Tibial artery (tissue), 4 donors: ENCODE measurements at regions not wholly inside any gene's neighbourhood (a gene's known extent, or its start where the extent isn't known, plus 50 kb on each side); places are given as distances from the start of the nearest gene placed in this dataset.

Experiments
- DNase-seq, 2 donors: peaks; one replicate each; pipeline ENCODE4 v3.0.0-alpha.2; 2019
- H3K27ac ChIP-seq, 2 donors: fragments of 200-600 bp; sonication (generic) in 1 of 2; 1 replicate in 1 of 2; 2 replicates in 1 of 2; pipeline ENCODE4 v1.5.1; 2018 to 2019; ENCODE audit warnings: mild to moderate bottlenecking in 1 of 2
- H3K27me3 ChIP-seq, 2 donors: fragments of 200-600 bp; sonication (generic) in 1 of 2; one replicate each; pipeline versions ENCODE4 v1.5.1 to v1.6.0; 2016 to 2019
- H3K36me3 ChIP-seq, 3 donors: fragments of 200-600 bp; sonication (generic) in 2 of 3; one replicate each; pipeline ENCODE4 v1.5.1; 2016 to 2019; ENCODE audit warnings: mild to moderate bottlenecking in 2 of 3
- H3K4me1 ChIP-seq, 4 donors: fragments of 200-600 bp; sonication (generic) in 2 of 4; 1 replicate in 3 of 4; 2 replicates in 1 of 4; pipeline ENCODE4 v1.5.1; 2016 to 2019
- H3K4me3 ChIP-seq, 2 donors: fragments of 200-600 bp; sonication (generic) in 1 of 2; 1 replicate in 1 of 2; 2 replicates in 1 of 2; pipeline ENCODE4 v1.5.1; 2018 to 2019; ENCODE audit warnings: mild to moderate bottlenecking in 2 of 2
- H3K9me3 ChIP-seq, 3 donors: fragments of 200-600 bp; sonication (generic) in 1 of 3; one replicate each; pipeline ENCODE4 v1.5.1; 2016 to 2019
- CTCF ChIP-seq, 2 experiments: fragments of 200-600 bp in 1 of 2; fragments of 450-650 bp in 1 of 2; IDR thresholded peaks; one replicate each; pipeline ENCODE4 v1.5.1; 2017 to 2019; ENCODE audit warnings: antibody characterized with exemption in 2 of 2, mild to moderate bottlenecking in 1 of 2, moderate library complexity in 1 of 2
- intact Hi-C: fragments of 100-400 bp; cut with DNase I; formaldehyde crosslinking; loops from one replicate; pipeline ENCODE4 v1.15.0; 2023; ENCODE audit warnings: low total_unique reads

DNA sequence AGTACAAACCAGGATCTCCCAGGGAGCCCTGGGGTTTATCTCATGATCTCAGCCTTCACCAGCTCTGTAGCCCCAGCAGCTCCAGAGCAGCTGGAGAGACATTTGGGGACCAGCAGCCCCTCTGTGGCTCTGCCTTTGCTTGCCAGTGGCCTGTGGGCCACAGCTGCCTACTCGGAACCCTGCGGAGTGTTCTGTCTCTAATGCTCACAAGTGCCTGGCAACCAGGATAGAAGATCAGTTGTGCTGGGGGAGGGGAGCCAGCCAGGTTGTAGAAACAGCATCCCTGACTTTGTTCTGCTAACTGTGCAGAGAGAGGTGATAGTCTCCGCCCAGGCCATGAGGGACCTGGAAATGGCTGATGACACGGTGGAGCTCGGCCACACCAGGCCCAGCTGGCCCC, 50.9 kb upstream of the KCNJ15 start:
- no peaks in the 10 kb centered on the region for H3K36me3 ChIP-seq
- no peak overlapping the region for H3K27ac ChIP-seq
- intact Hi-C loops, result no loop called here
- no peak for DNase-seq
- H3K9me3 ChIP-seq, result peaks cover 0 to 14% (median 0%) of the 10 kb centered on the region in 3 donors
- no peaks in the 10 kb centered on the region for H3K4me1 ChIP-seq
- peaks cover 0 to 14% of the 10 kb centered on the region in 2 donors for H3K27me3 ChIP-seq
- H3K4me3 ChIP-seq, result no peak overlapping the region
- TF ChIP-seq CTCF (IDR thresholded peaks at IDR 0.05), result no peak

DNA sequence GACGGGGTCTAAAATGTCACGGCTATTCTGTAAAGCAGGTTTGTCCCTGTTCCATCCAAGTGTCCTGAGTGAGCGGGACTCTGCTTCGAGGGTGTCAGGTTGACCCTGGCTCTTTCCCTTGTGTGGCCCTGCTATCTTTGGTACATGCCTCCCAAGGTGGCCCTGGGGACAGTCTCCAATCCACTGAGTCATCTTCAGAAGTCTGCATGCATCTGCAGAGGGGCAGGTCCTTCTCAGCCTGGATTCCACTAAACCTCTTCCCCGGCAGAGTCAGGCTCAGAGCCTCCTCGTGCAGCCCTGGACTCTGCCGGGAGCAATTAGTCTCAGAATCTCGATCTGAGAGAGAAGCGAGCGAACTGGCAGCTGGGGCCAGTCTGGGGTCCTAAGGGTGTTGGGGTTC, 50.1 kb upstream of the KCNJ15 start:
- DNase-seq, result no peak
- intact Hi-C loops, result no loop called here
- H3K4me1 ChIP-seq, result no peaks in the 10 kb centered on the region
- peaks cover 0 to 14% (median 0%) of the 10 kb centered on the region in 3 donors for H3K9me3 ChIP-seq
- no peak overlapping the region for H3K4me3 ChIP-seq
- H3K36me3 ChIP-seq, result no peaks in the 10 kb centered on the region
- H3K27me3 ChIP-seq, result peaks cover 0 to 14% of the 10 kb centered on the region in 2 donors
- no peak overlapping the region for H3K27ac ChIP-seq
- no peak for TF ChIP-seq CTCF (IDR thresholded peaks at IDR 0.05)
